ENCODE measurements at regions not wholly inside any gene's neighbourhood (a gene's known extent, or its start where the extent isn't known, plus 50 kb on each side); places are given as distances from the start of the nearest gene placed in this dataset.
"Not testable (repeated sequence)": the region's sequence is repeated elsewhere in the genome, so short reads cannot be mapped to it uniquely, and the experiment has no call there.

GRCh38 chr4:12458621-12459020, 1025.5 kb downstream of the RAB28 start:
- no peak for DNase-seq (ENCODE audit: low read depth in 2 of 2)

GRCh38 chr4:12452291-12452690, 1023.6 kb upstream of the HS3ST1 start:
- DNase-seq (ENCODE audit: low read depth in 2 of 2), result no peak

GRCh38 chr4:12447451-12447850, 1018.8 kb upstream of the HS3ST1 start:
- no peak for DNase-seq (ENCODE audit: low read depth in 2 of 2)

GRCh38 chr4:12446657-12447185, 1018.0 kb upstream of the HS3ST1 start:
- no peak for DNase-seq (ENCODE audit: low read depth in 2 of 2)

GRCh38 chr4:12446256-12446655, 1017.6 kb upstream of the HS3ST1 start:
- no peak for DNase-seq (ENCODE audit: low read depth in 2 of 2)

- no peak for DNase-seq (ENCODE audit: low read depth in 2 of 2)
Measured at GRCh38 chr4:12445711-12446235, 1017.1 kb upstream of the HS3ST1 start.

- no peak for DNase-seq (ENCODE audit: low read depth in 2 of 2)
Measured at GRCh38 chr4:12439633-12440305, 1011.1 kb upstream of the HS3ST1 start.

- not testable (repeated sequence) for DNase-seq (ENCODE audit: low read depth in 2 of 2)
Measured at GRCh38 chr4:12431259-12431658, 1002.6 kb upstream of the HS3ST1 start.

- no peak for DNase-seq (ENCODE audit: low read depth in 2 of 2)
Measured at GRCh38 chr4:12421364-12421763, 992.7 kb upstream of the HS3ST1 start.

- DNase-seq (ENCODE audit: low read depth in 2 of 2), result no peak
Measured at GRCh38 chr4:12416755-12417154, 988.1 kb upstream of the HS3ST1 start.

GRCh38 chr4:12414181-12414812, 985.6 kb upstream of the HS3ST1 start:
- DNase-seq (ENCODE audit: low read depth in 2 of 2), result no peak

GRCh38 chr4:12411072-12411471, 982.4 kb upstream of the HS3ST1 start:
- no peak for DNase-seq (ENCODE audit: low read depth in 2 of 2)

- no peak for DNase-seq (ENCODE audit: low read depth in 2 of 2)
Measured at GRCh38 chr4:12409507-12410190, 981.0 kb upstream of the HS3ST1 start.

GRCh38 chr4:12408364-12408763, 979.7 kb upstream of the HS3ST1 start:
- DNase-seq (ENCODE audit: low read depth in 2 of 2), result no peak

- DNase-seq (ENCODE audit: low read depth in 2 of 2), result no peak
Measured at GRCh38 chr4:12403175-12403574, 974.5 kb upstream of the HS3ST1 start.

- no peak for DNase-seq (ENCODE audit: low read depth in 2 of 2)
Measured at GRCh38 chr4:12399781-12400180, 971.1 kb upstream of the HS3ST1 start.

GRCh38 chr4:12393631-12394262, 965.1 kb upstream of the HS3ST1 start:
- no peak for DNase-seq (ENCODE audit: low read depth in 2 of 2)

- no peak for DNase-seq (ENCODE audit: low read depth in 2 of 2)
Measured at GRCh38 chr4:12389604-12390003, 960.9 kb upstream of the HS3ST1 start.

GRCh38 chr4:12382567-12382966, 953.9 kb upstream of the HS3ST1 start:
- DNase-seq (ENCODE audit: low read depth in 2 of 2), result no peak

- no peak for DNase-seq (ENCODE audit: low read depth in 2 of 2)
Measured at GRCh38 chr4:12379191-12379590, 950.5 kb upstream of the HS3ST1 start.

- DNase-seq (ENCODE audit: low read depth in 2 of 2), result no peak
Measured at GRCh38 chr4:12375805-12376204, 947.1 kb upstream of the HS3ST1 start.

- DNase-seq (ENCODE audit: low read depth in 2 of 2), result not testable (repeated sequence)
Measured at GRCh38 chr4:12365869-12366268, 937.2 kb upstream of the HS3ST1 start.
